ENCODE measurements at regions not wholly inside any gene's neighbourhood (a gene's known extent, or its start where the extent isn't known, plus 50 kb on each side); places are given as distances from the start of the nearest gene placed in this dataset.

- H3K27ac ChIP-seq = no peak overlapping the region
- no peaks in the 10 kb centered on the region for H3K36me3 ChIP-seq
- H3K4me3 ChIP-seq = no peak overlapping the region
- H3K9me3 ChIP-seq = no peaks in the 10 kb centered on the region
- TF ChIP-seq POLR2A (IDR thresholded peaks at IDR 0.05) = no peak
- no peak for TF ChIP-seq EP300 (IDR thresholded peaks at IDR 0.05)
- TF ChIP-seq, protein P1, sequence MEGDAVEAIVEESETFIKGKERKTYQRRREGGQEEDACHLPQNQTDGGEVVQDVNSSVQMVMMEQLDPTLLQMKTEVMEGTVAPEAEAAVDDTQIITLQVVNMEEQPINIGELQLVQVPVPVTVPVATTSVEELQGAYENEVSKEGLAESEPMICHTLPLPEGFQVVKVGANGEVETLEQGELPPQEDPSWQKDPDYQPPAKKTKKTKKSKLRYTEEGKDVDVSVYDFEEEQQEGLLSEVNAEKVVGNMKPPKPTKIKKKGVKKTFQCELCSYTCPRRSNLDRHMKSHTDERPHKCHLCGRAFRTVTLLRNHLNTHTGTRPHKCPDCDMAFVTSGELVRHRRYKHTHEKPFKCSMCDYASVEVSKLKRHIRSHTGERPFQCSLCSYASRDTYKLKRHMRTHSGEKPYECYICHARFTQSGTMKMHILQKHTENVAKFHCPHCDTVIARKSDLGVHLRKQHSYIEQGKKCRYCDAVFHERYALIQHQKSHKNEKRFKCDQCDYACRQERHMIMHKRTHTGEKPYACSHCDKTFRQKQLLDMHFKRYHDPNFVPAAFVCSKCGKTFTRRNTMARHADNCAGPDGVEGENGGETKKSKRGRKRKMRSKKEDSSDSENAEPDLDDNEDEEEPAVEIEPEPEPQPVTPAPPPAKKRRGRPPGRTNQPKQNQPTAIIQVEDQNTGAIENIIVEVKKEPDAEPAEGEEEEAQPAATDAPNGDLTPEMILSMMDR (IDR thresholded peaks at IDR 0.05) = no peak
- no peaks in the 10 kb centered on the region for H3K4me1 ChIP-seq (ENCODE audit: insufficient read depth)
- DNase-seq = no peak
- H3K27me3 ChIP-seq = no peaks in the 10 kb centered on the region
- intact Hi-C loops (cut with DNase I) = no loop called here
- 63 to 71% (median 70%) methylated on average over 1 of the region's 1 CpG for WGBS, 3 donors
These were observed 480.8 kb downstream of the TMX3 start for GRCh38 chr18:68234131-68234530.

GRCh38 chr18:68233018-68233417, 481.9 kb downstream of the TMX3 start:
- Histone ChIP-seq H3K4me1 (ENCODE audit: insufficient read depth) (no peaks in the 10 kb centered on the region), H3K9me3 (no peaks in the 10 kb centered on the region), H3K36me3 (no peaks in the 10 kb centered on the region), H3K4me3 (no peak overlapping the region), H3K27ac (no peak overlapping the region), H3K27me3 (no peaks in the 10 kb centered on the region)
- intact Hi-C loops (cut with DNase I) = no loop called here
- no peak for DNase-seq
- 92 to 100% (median 94%) methylated on average over 1 of the region's 1 CpG for WGBS, 3 donors
- TF ChIP-seq, protein P1 (IDR thresholded peaks at IDR 0.05) = no peak
- no peak for TF ChIP-seq EP300 (IDR thresholded peaks at IDR 0.05)
- no peak for TF ChIP-seq POLR2A (IDR thresholded peaks at IDR 0.05)

GRCh38 chr18:68229351-68229750, 485.6 kb downstream of the TMX3 start:
- H3K27me3 ChIP-seq = no peaks in the 10 kb centered on the region
- WGBS, 3 donors = 78 to 79% (median 78%) methylated on average over 8 of the region's 8 CpGs
- H3K4me1 ChIP-seq (ENCODE audit: insufficient read depth) = no peaks in the 10 kb centered on the region
- H3K27ac ChIP-seq = no peak overlapping the region
- TF ChIP-seq EP300 (IDR thresholded peaks at IDR 0.05) (no peak), POLR2A (IDR thresholded peaks at IDR 0.05) (no peak)
- TF ChIP-seq, protein P1 (IDR thresholded peaks at IDR 0.05) = no peak
- H3K4me3 ChIP-seq = no peak overlapping the region
- H3K9me3 ChIP-seq = no peaks in the 10 kb centered on the region
- no peak for DNase-seq
- intact Hi-C loops (cut with DNase I) = no loop called here
- H3K36me3 ChIP-seq = no peaks in the 10 kb centered on the region

DNA sequence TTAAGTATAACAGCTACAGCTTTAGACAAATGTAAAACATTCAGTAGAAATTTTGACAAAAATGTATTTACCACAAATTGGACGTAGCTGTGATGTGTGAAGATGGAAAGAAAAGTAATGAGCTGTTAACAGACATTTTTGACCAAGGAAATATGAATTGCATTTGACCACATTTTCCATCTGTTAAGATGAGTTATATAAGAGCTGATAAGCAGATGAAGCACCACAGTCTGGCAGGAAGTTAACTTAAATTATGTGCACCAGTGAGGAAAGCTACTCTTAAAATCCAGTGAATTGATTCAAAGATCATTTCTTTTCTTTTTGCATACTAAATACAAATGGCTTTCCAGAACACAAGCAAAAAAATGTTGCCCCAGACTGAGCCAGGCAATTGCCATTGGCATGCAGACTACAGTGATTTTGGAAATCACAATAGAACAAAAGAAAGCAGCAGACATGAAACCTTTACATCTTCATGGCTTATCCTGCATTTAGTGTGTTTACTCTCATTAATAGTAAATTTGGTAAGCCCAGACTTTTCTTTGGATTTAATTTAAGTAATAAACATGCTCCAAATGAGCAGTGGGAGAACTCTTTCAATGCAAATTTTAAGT, 493.7 kb downstream of the TMX3 start:
- Histone ChIP-seq H3K9me3 (no peaks in the 10 kb centered on the region), H3K4me3 (no peak overlapping the region), H3K27me3 (no peaks in the 10 kb centered on the region), H3K27ac (no peak overlapping the region), H3K4me1 (ENCODE audit: insufficient read depth) (no peaks in the 10 kb centered on the region), H3K36me3 (no peaks in the 10 kb centered on the region)
- no peak for DNase-seq
- 54 to 78% (median 72%) methylated on average over 1 of the region's 1 CpG for WGBS, 3 donors
- no peak for TF ChIP-seq POLR2A (IDR thresholded peaks at IDR 0.05)
- TF ChIP-seq EP300 (IDR thresholded peaks at IDR 0.05) = no peak
- TF ChIP-seq, protein P1 (IDR thresholded peaks at IDR 0.05) = no peak
- intact Hi-C loops (cut with DNase I) = no loop called here

Data from ovary (tissue), 7 donors.